ENCODE measurements at regions not wholly inside any gene's neighbourhood (a gene's known extent, or its start where the extent isn't known, plus 50 kb on each side); places are given as distances from the start of the nearest gene placed in this dataset.

DNA sequence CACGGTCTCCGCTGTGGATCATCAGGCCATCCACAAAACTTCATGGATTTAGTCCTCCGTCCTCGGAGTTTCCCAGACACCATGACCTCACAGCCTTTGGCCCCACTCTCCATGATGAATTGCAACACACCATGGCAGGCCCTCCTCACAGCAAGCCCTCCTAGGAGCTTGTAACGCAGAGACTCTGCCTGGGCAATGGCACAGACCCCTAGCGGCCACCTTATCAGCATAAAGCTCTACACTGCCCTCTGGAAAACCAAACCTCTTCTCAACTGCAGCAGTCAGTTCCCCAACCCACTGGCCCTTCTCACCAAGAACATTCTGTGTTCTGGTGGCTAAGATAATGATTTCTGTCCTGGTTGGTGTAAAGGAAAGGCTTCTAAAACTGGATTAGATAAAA lies 238.4 kb upstream of the USP15 start:
- TF ChIP-seq, protein P1, sequence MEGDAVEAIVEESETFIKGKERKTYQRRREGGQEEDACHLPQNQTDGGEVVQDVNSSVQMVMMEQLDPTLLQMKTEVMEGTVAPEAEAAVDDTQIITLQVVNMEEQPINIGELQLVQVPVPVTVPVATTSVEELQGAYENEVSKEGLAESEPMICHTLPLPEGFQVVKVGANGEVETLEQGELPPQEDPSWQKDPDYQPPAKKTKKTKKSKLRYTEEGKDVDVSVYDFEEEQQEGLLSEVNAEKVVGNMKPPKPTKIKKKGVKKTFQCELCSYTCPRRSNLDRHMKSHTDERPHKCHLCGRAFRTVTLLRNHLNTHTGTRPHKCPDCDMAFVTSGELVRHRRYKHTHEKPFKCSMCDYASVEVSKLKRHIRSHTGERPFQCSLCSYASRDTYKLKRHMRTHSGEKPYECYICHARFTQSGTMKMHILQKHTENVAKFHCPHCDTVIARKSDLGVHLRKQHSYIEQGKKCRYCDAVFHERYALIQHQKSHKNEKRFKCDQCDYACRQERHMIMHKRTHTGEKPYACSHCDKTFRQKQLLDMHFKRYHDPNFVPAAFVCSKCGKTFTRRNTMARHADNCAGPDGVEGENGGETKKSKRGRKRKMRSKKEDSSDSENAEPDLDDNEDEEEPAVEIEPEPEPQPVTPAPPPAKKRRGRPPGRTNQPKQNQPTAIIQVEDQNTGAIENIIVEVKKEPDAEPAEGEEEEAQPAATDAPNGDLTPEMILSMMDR (IDR thresholded peaks at IDR 0.05): no peak
- no peak for TF ChIP-seq POLR2A (IDR thresholded peaks at IDR 0.05)
